Naive thymus-derived CD4-positive, alpha-beta T cell (primary cell): ENCODE measurements at regions not wholly inside any gene's neighbourhood (a gene's known extent, or its start where the extent isn't known, plus 50 kb on each side); places are given as distances from the start of the nearest gene placed in this dataset.

ENCODE experiments used
- ATAC-seq: fragments of 150-1000 bp; cut with Tn5 transposase; 2 replicates; pipeline ENCODE4 v1.10.0; 2021; ENCODE audit warnings: mild to moderate bottlenecking, moderate library complexity
- CTCF ChIA-PET: fragments of 350-600 bp; sonication (Branson Sonifier 250); formaldehyde crosslinking; loops from one replicate; lab custom pipeline; 2021; ENCODE audit warnings: antibody characterized with exemption; lab: Charles Lee
- POLR2A ChIA-PET: fragments of 350-600 bp; sonication (Branson Sonifier 250); formaldehyde crosslinking; loops from one replicate; lab custom pipeline; 2021; ENCODE audit warnings: antibody characterized with exemption, inconsistent platforms; lab: Charles Lee
- DNase-seq, 9 donors: peaks; one replicate each; pipeline versions ENCODE4 v3.0.0 to v3.0.0-alpha.2; 2020 to 2022; ENCODE audit warnings: mixed read lengths in 1 of 9
- H3K27ac ChIP-seq: one replicate; pipeline ENCODE4 v1.7.0; 2013; ENCODE audit warnings: mild to moderate bottlenecking, low read depth, low read length, moderate library complexity
- H3K27me3 ChIP-seq, 2 donors: one replicate each; pipeline ENCODE4 v1.7.0; 2013; ENCODE audit warnings: low read length in 2 of 2, mild to moderate bottlenecking in 2 of 2, moderate library complexity in 2 of 2; ENCODE audit not compliant: control insufficient read depth in 2 of 2, insufficient read depth in 2 of 2
- H3K36me3 ChIP-seq, 3 experiments: 1 replicate in 2 of 3; 2 replicates in 1 of 3; pipeline ENCODE4 v1.7.0; 2013; ENCODE audit warnings: low read length in 3 of 3, mild to moderate bottlenecking in 3 of 3, moderate library complexity in 1 of 3; ENCODE audit not compliant: insufficient read depth in 3 of 3, control insufficient read depth in 2 of 3
- H3K4me1 ChIP-seq, 2 donors: one replicate each; pipeline ENCODE4 v1.7.0; 2013; ENCODE audit warnings: low read length in 2 of 2, mild to moderate bottlenecking in 2 of 2, moderate library complexity in 1 of 2; ENCODE audit not compliant: control insufficient read depth in 2 of 2, insufficient read depth in 2 of 2
- H3K4me3 ChIP-seq: 2 replicates; pipeline ENCODE4 v1.7.0; 2013; ENCODE audit warnings: mild to moderate bottlenecking, low read length
- H3K9me3 ChIP-seq, 3 experiments: 1 replicate in 2 of 3; 2 replicates in 1 of 3; pipeline ENCODE4 v1.7.0; 2013; ENCODE audit warnings: low read length in 3 of 3; ENCODE audit not compliant: control insufficient read depth in 2 of 3
- H3K27ac Mint-ChIP-seq, 9 donors: one replicate each; pipeline ENCODE4 v1.8.0; 2020 to 2022; ENCODE audit warnings: mixed read lengths in 9 of 9, mild to moderate bottlenecking in 8 of 9, moderate library complexity in 5 of 9, inconsistent platforms in 2 of 9
- H3K27me3 Mint-ChIP-seq, 5 donors: one replicate each; pipeline ENCODE4 v1.8.0; 2021 to 2022; ENCODE audit warnings: mixed read lengths in 5 of 5, mild to moderate bottlenecking in 1 of 5
- H3K36me3 Mint-ChIP-seq, 5 donors: one replicate each; pipeline ENCODE4 v1.8.0; 2020 to 2022; ENCODE audit warnings: mixed read lengths in 5 of 5, mild to moderate bottlenecking in 3 of 5, inconsistent platforms in 1 of 5
- H3K4me1 Mint-ChIP-seq, 7 donors: one replicate each; pipeline ENCODE4 v1.8.0; 2020 to 2022; ENCODE audit warnings: mixed read lengths in 7 of 7, mild to moderate bottlenecking in 3 of 7, inconsistent platforms in 1 of 7
- H3K4me3 Mint-ChIP-seq, 10 donors: one replicate each; pipeline ENCODE4 v1.8.0; 2020 to 2022; ENCODE audit warnings: mild to moderate bottlenecking in 10 of 10, mixed read lengths in 10 of 10, moderate library complexity in 6 of 10, inconsistent platforms in 2 of 10
- H3K9me3 Mint-ChIP-seq, 11 donors: one replicate each; pipeline ENCODE4 v1.8.0; 2020 to 2022; ENCODE audit warnings: mixed read lengths in 11 of 11, mild to moderate bottlenecking in 4 of 11, inconsistent platforms in 1 of 11, moderate library complexity in 1 of 11
- intact Hi-C, 2 donors: fragments of 100-400 bp; cut with micrococcal nuclease; formaldehyde crosslinking; loops; one replicate each; pipeline ENCODE4 v1.15.1; 2023

GRCh38 chr7:153628825-153629224, 423.4 kb upstream of the DPP6 start:
- no peak overlapping the region for H3K27ac Mint-ChIP-seq
- H3K36me3 Mint-ChIP-seq: no peaks in the 10 kb centered on the region
- no peak for ATAC-seq
- peaks cover 3 to 19% (median 7%) of the 10 kb centered on the region in 11 donors for H3K9me3 Mint-ChIP-seq
- peaks cover 0 to 3% (median 0%) of the 10 kb centered on the region in 3 experiments for H3K9me3 ChIP-seq
- no peaks in the 10 kb centered on the region for H3K4me1 ChIP-seq
- H3K27ac ChIP-seq: no peak overlapping the region
- H3K36me3 ChIP-seq: no peaks in the 10 kb centered on the region
- intact Hi-C loops: no loop called here
- POLR2A ChIA-PET: no interaction called here
- CTCF ChIA-PET: no interaction called here
- no peak for DNase-seq
- H3K27me3 Mint-ChIP-seq: no peaks in the 10 kb centered on the region
- H3K4me3 Mint-ChIP-seq: no peak overlapping the region
- no peak overlapping the region for H3K4me3 ChIP-seq
- no peaks in the 10 kb centered on the region for H3K27me3 ChIP-seq
- no peaks in the 10 kb centered on the region for H3K4me1 Mint-ChIP-seq

DNA sequence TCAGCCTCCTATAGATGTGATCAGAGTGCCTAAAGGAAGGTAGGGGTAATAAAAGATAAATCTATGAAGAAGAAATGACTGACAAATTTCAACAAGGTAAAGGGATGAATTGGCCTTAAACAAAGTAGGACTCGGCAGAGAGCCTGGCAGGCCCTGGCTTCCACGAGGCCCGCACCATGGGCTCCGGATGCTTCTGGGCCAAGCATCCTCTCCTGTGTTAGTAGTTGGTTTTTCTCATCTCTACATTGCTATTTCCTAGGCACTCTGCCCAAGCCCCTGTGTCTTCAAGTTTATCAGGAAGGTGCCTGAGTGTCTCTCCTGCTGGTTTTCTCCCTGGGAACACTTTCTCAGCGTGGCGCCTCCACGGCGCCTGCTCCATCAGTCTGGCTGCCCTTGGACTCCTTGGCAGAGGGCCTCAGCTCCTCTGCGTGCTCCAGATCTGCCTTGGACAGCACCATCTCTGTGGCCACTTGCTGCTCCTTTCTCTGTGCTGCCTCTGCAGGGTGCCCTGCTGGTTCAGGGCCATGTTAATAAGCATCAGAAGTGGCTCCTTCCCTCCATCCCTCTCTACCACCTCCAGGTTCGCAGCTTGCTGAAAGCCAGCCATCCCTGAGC, 413.3 kb upstream of the DPP6 start:
- H3K4me3 ChIP-seq: no peak overlapping the region
- Mint-ChIP-seq H3K4me3 (no peak overlapping the region), H3K27me3 (no peaks in the 10 kb centered on the region), H3K4me1 (no peaks in the 10 kb centered on the region), H3K36me3 (no peaks in the 10 kb centered on the region), H3K9me3 (peaks cover 4 to 29% (median 19%) of the 10 kb centered on the region in 11 donors), H3K27ac (no peak overlapping the region)
- ChIA-PET CTCF (no interaction called here), POLR2A (no interaction called here)
- no peaks in the 10 kb centered on the region for H3K4me1 ChIP-seq
- no peak for DNase-seq
- no peaks in the 10 kb centered on the region for H3K9me3 ChIP-seq
- no peak overlapping the region for H3K27ac ChIP-seq
- H3K36me3 ChIP-seq: no peaks in the 10 kb centered on the region
- H3K27me3 ChIP-seq: no peaks in the 10 kb centered on the region
- intact Hi-C loops: no loop called here
- no peak for ATAC-seq

GRCh38 chr7:153640586-153640985, 411.6 kb upstream of the DPP6 start:
- Mint-ChIP-seq H3K36me3 (no peaks in the 10 kb centered on the region), H3K4me1 (no peaks in the 10 kb centered on the region), H3K27ac (no peak overlapping the region), H3K4me3 (no peak overlapping the region), H3K9me3 (peaks cover 8 to 38% (median 18%) of the 10 kb centered on the region in 11 donors), H3K27me3 (no peaks in the 10 kb centered on the region)
- no peak overlapping the region for H3K27ac ChIP-seq
- no peak overlapping the region for H3K4me3 ChIP-seq
- intact Hi-C loops: no loop called here
- ATAC-seq (no peak), DNase-seq (no peak)
- no peaks in the 10 kb centered on the region for H3K9me3 ChIP-seq
- ChIA-PET CTCF (no interaction called here), POLR2A (no interaction called here)
- no peaks in the 10 kb centered on the region for H3K27me3 ChIP-seq
- H3K4me1 ChIP-seq: no peaks in the 10 kb centered on the region
- no peaks in the 10 kb centered on the region for H3K36me3 ChIP-seq

- no peak overlapping the region for H3K27ac Mint-ChIP-seq
- ATAC-seq: no peak
- intact Hi-C loops: no loop called here
- H3K9me3 Mint-ChIP-seq: peaks cover 8 to 40% (median 18%) of the 10 kb centered on the region in 11 donors
- H3K27me3 Mint-ChIP-seq: no peaks in the 10 kb centered on the region
- no peaks in the 10 kb centered on the region for H3K9me3 ChIP-seq
- no peak overlapping the region for H3K27ac ChIP-seq
- H3K36me3 ChIP-seq: no peaks in the 10 kb centered on the region
- POLR2A ChIA-PET: no interaction called here
- H3K4me1 ChIP-seq: no peaks in the 10 kb centered on the region
- CTCF ChIA-PET: no interaction called here
- DNase-seq: no peak
- H3K4me3 ChIP-seq: no peak overlapping the region
- H3K36me3 Mint-ChIP-seq: no peaks in the 10 kb centered on the region
- H3K4me1 Mint-ChIP-seq: no peaks in the 10 kb centered on the region
- no peaks in the 10 kb centered on the region for H3K27me3 ChIP-seq
- no peak overlapping the region for H3K4me3 Mint-ChIP-seq
These were observed 411.0 kb upstream of the DPP6 start for GRCh38 chr7:153641199-153641598.

GRCh38 chr7:153642989-153643388, 409.2 kb upstream of the DPP6 start:
- H3K4me3 Mint-ChIP-seq: no peak overlapping the region
- H3K27ac Mint-ChIP-seq: no peak overlapping the region
- no peaks in the 10 kb centered on the region for H3K36me3 ChIP-seq
- H3K27me3 ChIP-seq: no peaks in the 10 kb centered on the region
- no peak for ATAC-seq
- no peaks in the 10 kb centered on the region for H3K27me3 Mint-ChIP-seq
- DNase-seq: no peak
- no peaks in the 10 kb centered on the region for H3K36me3 Mint-ChIP-seq
- H3K9me3 ChIP-seq: no peaks in the 10 kb centered on the region
- intact Hi-C loops: no loop called here
- H3K9me3 Mint-ChIP-seq: peaks cover 6 to 36% (median 13%) of the 10 kb centered on the region in 11 donors
- no peak overlapping the region for H3K27ac ChIP-seq
- H3K4me1 Mint-ChIP-seq: no peaks in the 10 kb centered on the region
- POLR2A ChIA-PET: no interaction called here
- CTCF ChIA-PET: no interaction called here
- H3K4me1 ChIP-seq: no peaks in the 10 kb centered on the region
- no peak overlapping the region for H3K4me3 ChIP-seq

- no peaks in the 10 kb centered on the region for H3K4me1 Mint-ChIP-seq
- Histone ChIP-seq H3K4me1 (no peaks in the 10 kb centered on the region), H3K4me3 (no peak overlapping the region), H3K9me3 (peaks cover 0 to 5% (median 0%) of the 10 kb centered on the region in 3 experiments), H3K27ac (no peak overlapping the region), H3K36me3 (no peaks in the 10 kb centered on the region), H3K27me3 (no peaks in the 10 kb centered on the region)
- CTCF ChIA-PET: no interaction called here
- H3K4me3 Mint-ChIP-seq: no peak overlapping the region
- DNase-seq (no peak), ATAC-seq (no peak)
- intact Hi-C loops: no loop called here
- H3K36me3 Mint-ChIP-seq: peaks cover 0 to 3% (median 0%) of the 10 kb centered on the region in 5 donors
- peaks cover under 1 to 24% (median 8%) of the 10 kb centered on the region in 11 donors for H3K9me3 Mint-ChIP-seq
- POLR2A ChIA-PET: no interaction called here
- H3K27ac Mint-ChIP-seq: no peak overlapping the region
- H3K27me3 Mint-ChIP-seq: no peaks in the 10 kb centered on the region
These were observed 394.9 kb upstream of the DPP6 start for GRCh38 chr7:153657182-153657800.

DNA sequence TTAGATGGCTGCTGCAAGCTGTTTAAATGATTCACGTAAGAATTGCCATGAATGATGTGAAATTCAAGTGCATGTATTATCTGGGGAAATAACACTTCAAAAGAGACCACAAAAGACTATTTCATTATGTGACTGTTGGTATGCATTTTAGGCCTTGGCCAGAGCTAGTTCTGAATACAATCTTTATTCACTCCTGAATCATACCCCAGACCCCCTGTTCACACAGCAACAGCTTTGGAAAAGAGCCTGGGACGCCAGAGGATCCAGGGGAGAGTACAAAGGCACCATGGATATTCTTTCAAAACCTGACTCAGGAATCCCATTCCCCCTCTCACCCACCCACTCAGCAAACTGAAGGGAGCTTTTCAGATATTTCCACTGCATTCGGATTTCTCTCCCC, 377.1 kb upstream of the DPP6 start:
- H3K4me1 Mint-ChIP-seq: no peaks in the 10 kb centered on the region
- Histone ChIP-seq H3K27ac (no peak overlapping the region), H3K4me1 (no peaks in the 10 kb centered on the region), H3K36me3 (no peaks in the 10 kb centered on the region), H3K4me3 (no peak overlapping the region), H3K9me3 (no peaks in the 10 kb centered on the region), H3K27me3 (no peaks in the 10 kb centered on the region)
- POLR2A ChIA-PET: no interaction called here
- ATAC-seq (no peak), DNase-seq (no peak)
- no peaks in the 10 kb centered on the region for H3K36me3 Mint-ChIP-seq
- peaks cover 0 to 17% (median 4%) of the 10 kb centered on the region in 11 donors for H3K9me3 Mint-ChIP-seq
- no peaks in the 10 kb centered on the region for H3K27me3 Mint-ChIP-seq
- intact Hi-C loops: no loop called here
- H3K27ac Mint-ChIP-seq: no peak overlapping the region
- CTCF ChIA-PET: no interaction called here
- H3K4me3 Mint-ChIP-seq: no peak overlapping the region
